A673 (cell line): ENCODE measurements at regions not wholly inside any gene's neighbourhood (a gene's known extent, or its start where the extent isn't known, plus 50 kb on each side); places are given as distances from the start of the nearest gene placed in this dataset.

Experiments
- CTCF ChIP-seq: fragments of 300-800, 200-600 bp; sonication (generic); conservative IDR thresholded peaks from 2 replicates; pipeline ENCODE4 v1.5.1; 2017; ENCODE audit warnings: low read depth, mild to moderate bottlenecking, antibody characterized with exemption, low read length, moderate library complexity, mixed read lengths
- EZH2 ChIP-seq: fragments of 200-600 bp; sonication (generic); IDR thresholded peaks from 2 replicates; pipeline ENCODE4 v1.6.1; 2017; ENCODE audit warnings: borderline replicate concordance, low read depth, mild to moderate bottlenecking, mixed read lengths, antibody characterized with exemption, low read length; ENCODE audit not compliant: poor library complexity, severe bottlenecking

GRCh38 chr1:218778257-218779126 is 395.2 kb upstream of the LYPLAL1 start:
- TF ChIP-seq CTCF, result no peak
- no peak for TF ChIP-seq EZH2
